IMR-90 (cell line): ENCODE measurements at regions not wholly inside any gene's neighbourhood (a gene's known extent, or its start where the extent isn't known, plus 50 kb on each side); places are given as distances from the start of the nearest gene placed in this dataset.

Source experiments
- ATAC-seq: fragments of 200-7000 bp; cut with Tn5 transposase; 2 replicates; pipeline ENCODE4 v1.9.1; 2020; ENCODE audit warnings: low read depth, mild to moderate bottlenecking, moderate library complexity
- BruUV-seq: library from RNA; stranded (reverse); fragments of 400-500 nt; replicated peaks from 2 replicates; lab custom pipeline; 2021; lab: Mats Ljungman, UMichigan
- CTCF ChIA-PET: fragments of 300-600 bp; formaldehyde crosslinking; extraction: SDS; loops from one replicate; lab custom pipeline; 2021; ENCODE audit warnings: antibody characterized with exemption; lab: Yijun Ruan, JAX
- POLR2A ChIA-PET: fragments of 300-600 bp; sonication (Branson Sonifier 250); formaldehyde crosslinking; loops from one replicate; lab custom pipeline; 2022; ENCODE audit warnings: antibody characterized with exemption; ENCODE audit not compliant: unreplicated experiment; lab: Charles Lee
- DNase-seq: peaks from one replicate; pipeline ENCODE4 v3.0.0; 2013
- H2AFZ ChIP-seq: replicated peaks from 2 replicates; pipeline ENCODE3; 2013; ENCODE audit warnings: low read length, mild to moderate bottlenecking; ENCODE audit not compliant: poor library complexity
- H2AK5ac ChIP-seq: 2 replicates; pipeline ENCODE4 v1.6.1; 2013; ENCODE audit warnings: low read depth, low read length, inconsistent platforms
- H2AK9ac ChIP-seq: replicated peaks from 2 replicates; pipeline ENCODE3; 2013; ENCODE audit warnings: mild to moderate bottlenecking, low read depth, low read length, moderate library complexity; ENCODE audit not compliant: poor library complexity
- H2BK120ac ChIP-seq: 2 replicates; pipeline ENCODE4 v1.6.1; 2013; ENCODE audit warnings: low read depth, low read length, inconsistent platforms
- H2BK15ac ChIP-seq: 3 replicates; pipeline ENCODE4 v1.6.1; 2013; ENCODE audit warnings: low read depth, low read length, inconsistent platforms
- H2BK20ac ChIP-seq: 2 replicates; pipeline ENCODE4 v1.6.1; 2013; ENCODE audit warnings: low read depth, mild to moderate bottlenecking, inconsistent platforms, low read length, moderate library complexity
- H2BK5ac ChIP-seq: 2 replicates; pipeline ENCODE4 v1.6.1; 2013; ENCODE audit warnings: mild to moderate bottlenecking, low read depth, low read length, inconsistent platforms; ENCODE audit not compliant: poor library complexity, severe bottlenecking
- H3K14ac ChIP-seq: replicated peaks from 2 replicates; pipeline ENCODE4 v1.6.1; 2013; ENCODE audit warnings: low read depth, low read length, inconsistent platforms
- H3K18ac ChIP-seq: 2 replicates; pipeline ENCODE4 v1.6.1; 2013; ENCODE audit warnings: low read depth, low read length, control low read depth
- H3K23ac ChIP-seq: 2 replicates; pipeline ENCODE4 v1.6.1; 2013; ENCODE audit warnings: low read depth, low read length, inconsistent platforms
- H3K27ac ChIP-seq: 2 replicates; pipeline ENCODE4 v1.5.1; 2013; ENCODE audit warnings: mild to moderate bottlenecking, control low read depth, low read length; ENCODE audit not compliant: insufficient read depth
- H3K27me3 ChIP-seq: 2 replicates; pipeline ENCODE4 v1.6.1; 2013; ENCODE audit warnings: low read length; ENCODE audit not compliant: control insufficient read depth, insufficient read depth
- H3K36me3 ChIP-seq: 2 replicates; pipeline ENCODE4 v1.6.1; 2013; ENCODE audit warnings: low read length, mixed read lengths; ENCODE audit not compliant: control insufficient read depth, insufficient read depth
- H3K4ac ChIP-seq: 2 replicates; pipeline ENCODE4 v1.6.1; 2013; ENCODE audit warnings: low read depth, low read length, inconsistent platforms
- H3K4me1 ChIP-seq: 2 replicates; pipeline ENCODE4 v1.6.1; 2013; ENCODE audit warnings: low read length, mixed read lengths; ENCODE audit not compliant: control insufficient read depth, insufficient read depth
- H3K4me2 ChIP-seq: 2 replicates; pipeline ENCODE4 v1.6.1; 2013; ENCODE audit warnings: low read depth, mild to moderate bottlenecking, control low read depth, low read length, moderate library complexity
- H3K4me3 ChIP-seq: 2 replicates; pipeline ENCODE4 v1.5.1; 2013; ENCODE audit warnings: low read depth, mild to moderate bottlenecking, control low read depth, low read length, moderate library complexity; ENCODE audit not compliant: insufficient read depth
- H3K56ac ChIP-seq: 2 replicates; pipeline ENCODE4 v1.6.1; 2013; ENCODE audit warnings: low read length, inconsistent platforms; ENCODE audit not compliant: insufficient read depth; ENCODE audit errors: extremely low read depth
- H3K79me1 ChIP-seq, 2 experiments: 2 replicates each; pipeline ENCODE4 v1.6.1; 2013; ENCODE audit warnings: low read length in 2 of 2, inconsistent platforms in 1 of 2, low read depth in 1 of 2
- H3K9ac ChIP-seq: 2 replicates; pipeline ENCODE4 v1.6.1; 2013; ENCODE audit warnings: low read depth, low read length, control low read depth
- H3K9me1 ChIP-seq: 2 replicates; pipeline ENCODE4 v1.6.1; 2013; ENCODE audit warnings: low read length, inconsistent platforms; ENCODE audit not compliant: insufficient read depth
- H3K9me3 ChIP-seq: 2 replicates; pipeline ENCODE4 v1.6.1; 2013; ENCODE audit warnings: low read length; ENCODE audit not compliant: control insufficient read depth, insufficient read depth
- H4K20me1 ChIP-seq: 2 replicates; pipeline ENCODE4 v1.6.1; 2013; ENCODE audit warnings: low read length, inconsistent platforms; ENCODE audit not compliant: insufficient read depth
- H4K5ac ChIP-seq: 2 replicates; pipeline ENCODE4 v1.6.1; 2013; ENCODE audit warnings: mild to moderate bottlenecking, low read depth, low read length, control low read depth
- H4K8ac ChIP-seq, 2 experiments: 2 replicates each; pipeline ENCODE4 v1.6.1; 2013; ENCODE audit warnings: low read depth in 2 of 2, low read length in 2 of 2, control low read depth in 1 of 2, inconsistent platforms in 1 of 2
- H4K91ac ChIP-seq: 2 replicates; pipeline ENCODE4 v1.6.1; 2013; ENCODE audit warnings: low read depth, low read length, inconsistent platforms; ENCODE audit not compliant: insufficient read depth
- BHLHE40 ChIP-seq: fragments of 150-350 bp; IDR thresholded peaks from 2 replicates; pipeline ENCODE4 v1.6.1; 2016; ENCODE audit warnings: mild to moderate bottlenecking, low read depth, low read length
- CEBPB ChIP-seq: IDR thresholded peaks from 2 replicates; pipeline ENCODE4 v1.6.1; 2012; ENCODE audit warnings: low read depth, low read length, improper control_type of control experiment
- CHD1 ChIP-seq: IDR thresholded peaks from 2 replicates; pipeline ENCODE4 v1.6.1; 2012; ENCODE audit warnings: low read depth, low read length, improper control_type of control experiment
- ELK1 ChIP-seq: fragments of 150-350 bp; IDR thresholded peaks from 2 replicates; pipeline ENCODE4 v1.6.1; 2016; ENCODE audit warnings: low read depth, mild to moderate bottlenecking, low read length, moderate library complexity, borderline replicate concordance
- FOS ChIP-seq: fragments of 150-350 bp; IDR thresholded peaks from 2 replicates; pipeline ENCODE4 v1.6.1; 2016; ENCODE audit warnings: low read depth, low read length
- MAFK ChIP-seq: IDR thresholded peaks from 2 replicates; pipeline ENCODE4 v1.6.1; 2012; ENCODE audit warnings: low read depth, low read length, improper control_type of control experiment
- MAZ ChIP-seq: IDR thresholded peaks from 2 replicates; pipeline ENCODE4 v1.6.1; 2012; ENCODE audit warnings: low read depth, mild to moderate bottlenecking, low read length, improper control_type of control experiment, moderate library complexity, borderline replicate concordance
- MXI1 ChIP-seq: IDR thresholded peaks from 2 replicates; pipeline ENCODE4 v1.6.1; 2012; ENCODE audit warnings: low read depth, mild to moderate bottlenecking, low read length, moderate library complexity, borderline replicate concordance
- NFE2L2 ChIP-seq: fragments of 150-350 bp; IDR thresholded peaks from 2 replicates; pipeline ENCODE4 v1.6.1; 2016; ENCODE audit warnings: low read depth, mild to moderate bottlenecking, low read length
- POLR2A ChIP-seq: IDR thresholded peaks from 2 replicates; pipeline ENCODE4 v1.6.1; 2012; ENCODE audit warnings: mild to moderate bottlenecking, low read depth, low read length
- RAD21 ChIP-seq: IDR thresholded peaks from 2 replicates; pipeline ENCODE4 v1.6.1; 2012; ENCODE audit warnings: low read length, improper control_type of control experiment
- RCOR1 ChIP-seq: IDR thresholded peaks from 2 replicates; pipeline ENCODE4 v1.6.1; 2012; ENCODE audit warnings: mild to moderate bottlenecking, low read length, improper control_type of control experiment; ENCODE audit not compliant: insufficient replicate concordance
- RFX5 ChIP-seq: IDR thresholded peaks from 2 replicates; pipeline ENCODE4 v1.8.0; 2012; ENCODE audit warnings: low read depth, mild to moderate bottlenecking, low read length, moderate library complexity
- SMC3 ChIP-seq: fragments of 150-350 bp; IDR thresholded peaks from 2 replicates; pipeline ENCODE4 v1.6.1; 2016; ENCODE audit warnings: low read depth, mild to moderate bottlenecking, antibody characterized with exemption, low read length, moderate library complexity
- USF2 ChIP-seq: fragments of 150-350 bp; IDR thresholded peaks from 2 replicates; pipeline ENCODE4 v1.6.1; 2017; ENCODE audit warnings: mild to moderate bottlenecking, antibody characterized with exemption, low read length, low read depth
- WGBS, 2 experiments: methylation state at CpG; one replicate each; pipeline versions ENCODE4 v1.1.5 to v1.1.7; 2013; ENCODE audit warnings: missing lambda C conversion rate in 2 of 2; ENCODE audit not compliant: insufficient read length in 1 of 2; ENCODE audit errors: extremely low coverage in 2 of 2; 5-methylcytosine and 5-hydroxymethylcytosine counted together
- dilution Hi-C: fragments of 300-500 bp; cut with HindIII; formaldehyde crosslinking; loops from one replicate; pipeline ENCODE4 v1.14.3; 2018; ENCODE audit warnings: low sequenced_read_pairs; ENCODE audit not compliant: unreplicated experiment
- in situ Hi-C: fragments of 300-500 bp; cut with MboI; formaldehyde crosslinking; loops from 3 replicates; pipeline ENCODE4 v1.14.3; 2019; ENCODE audit warnings: low sequenced_read_pairs, inconsistent platforms, mixed read lengths
- intact Hi-C: fragments of 100-400 bp; cut with micrococcal nuclease; formaldehyde crosslinking; loops from 2 replicates; pipeline ENCODE4 v1.10.0; 2022
- TF ChIP-seq, protein P1 (sequence below): conservative IDR thresholded peaks from 2 replicates; pipeline ENCODE4 v1.5.1; 2012; ENCODE audit warnings: mild to moderate bottlenecking, low read depth, low read length, improper control_type of control experiment

DNA sequence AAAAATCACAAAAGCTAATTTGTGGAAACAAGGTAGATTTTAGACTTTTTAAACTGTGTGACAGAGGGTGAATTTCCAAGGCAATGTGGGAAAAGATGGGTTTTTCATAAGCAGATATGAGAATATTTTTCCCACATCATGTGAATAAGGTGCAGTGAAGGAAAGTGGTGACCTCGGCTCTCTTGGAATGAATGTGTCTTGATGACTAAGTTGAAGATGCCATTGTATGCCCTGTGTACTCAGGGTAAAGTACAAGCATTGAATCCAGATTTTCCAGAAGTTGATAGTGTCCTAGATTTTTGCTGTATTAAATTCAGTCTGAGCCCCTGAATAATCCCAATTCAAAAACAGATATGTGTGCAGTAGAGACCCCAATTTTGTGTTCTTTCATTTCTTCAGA lies 442.6 kb upstream of the ADGRL2 start:
- no peaks in the 10 kb centered on the region for H3K4me1 ChIP-seq
- H4K8ac ChIP-seq, result no peak overlapping the region
- H3K23ac ChIP-seq, result no peak overlapping the region
- in situ Hi-C loops (no loop called here), dilution Hi-C loops (no loop called here), intact Hi-C loops (no loop called here)
- no peak overlapping the region for H2AK9ac ChIP-seq
- no peak overlapping the region for H2BK120ac ChIP-seq
- H3K79me1 ChIP-seq, result no peaks in the 10 kb centered on the region
- TF ChIP-seq FOS (no peak), CEBPB (no peak), CHD1 (no peak), RFX5 (no peak), ELK1 (no peak), RAD21 (no peak), MXI1 (no peak), POLR2A (no peak), SMC3 (no peak), RCOR1 (no peak), USF2 (no peak), MAFK (no peak), MAZ (no peak), NFE2L2 (no peak), BHLHE40 (no peak)
- TF ChIP-seq, protein P1, sequence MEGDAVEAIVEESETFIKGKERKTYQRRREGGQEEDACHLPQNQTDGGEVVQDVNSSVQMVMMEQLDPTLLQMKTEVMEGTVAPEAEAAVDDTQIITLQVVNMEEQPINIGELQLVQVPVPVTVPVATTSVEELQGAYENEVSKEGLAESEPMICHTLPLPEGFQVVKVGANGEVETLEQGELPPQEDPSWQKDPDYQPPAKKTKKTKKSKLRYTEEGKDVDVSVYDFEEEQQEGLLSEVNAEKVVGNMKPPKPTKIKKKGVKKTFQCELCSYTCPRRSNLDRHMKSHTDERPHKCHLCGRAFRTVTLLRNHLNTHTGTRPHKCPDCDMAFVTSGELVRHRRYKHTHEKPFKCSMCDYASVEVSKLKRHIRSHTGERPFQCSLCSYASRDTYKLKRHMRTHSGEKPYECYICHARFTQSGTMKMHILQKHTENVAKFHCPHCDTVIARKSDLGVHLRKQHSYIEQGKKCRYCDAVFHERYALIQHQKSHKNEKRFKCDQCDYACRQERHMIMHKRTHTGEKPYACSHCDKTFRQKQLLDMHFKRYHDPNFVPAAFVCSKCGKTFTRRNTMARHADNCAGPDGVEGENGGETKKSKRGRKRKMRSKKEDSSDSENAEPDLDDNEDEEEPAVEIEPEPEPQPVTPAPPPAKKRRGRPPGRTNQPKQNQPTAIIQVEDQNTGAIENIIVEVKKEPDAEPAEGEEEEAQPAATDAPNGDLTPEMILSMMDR, result no peak
- no peak overlapping the region for H2BK15ac ChIP-seq
- H3K9me1 ChIP-seq, result no peaks in the 10 kb centered on the region
- no peak overlapping the region for H3K4me2 ChIP-seq
- H2AK5ac ChIP-seq, result no peak overlapping the region
- no peak overlapping the region for H3K4me3 ChIP-seq
- CTCF ChIA-PET, result no interaction called here
- POLR2A ChIA-PET, result no interaction called here
- H3K14ac ChIP-seq, result no peak overlapping the region
- ATAC-seq, result no peak
- H2AFZ ChIP-seq, result no peak overlapping the region
- H3K4ac ChIP-seq, result no peak overlapping the region
- H3K9me3 ChIP-seq, result no peaks in the 10 kb centered on the region
- no peaks in the 10 kb centered on the region for H3K27me3 ChIP-seq
- no peak overlapping the region for H4K5ac ChIP-seq
- no peak overlapping the region for H3K27ac ChIP-seq
- no peaks in the 10 kb centered on the region for H3K36me3 ChIP-seq
- peak; percentile 0 for DNase-seq
- H3K9ac ChIP-seq, result no peak overlapping the region
- no TSS peak for BruUV-seq
- no peak overlapping the region for H3K56ac ChIP-seq
- no peak overlapping the region for H2BK5ac ChIP-seq
- no CpG with 5 or more reads among the region's 1 CpG for WGBS, 2 experiments
- no peak overlapping the region for H4K91ac ChIP-seq
- H3K18ac ChIP-seq, result no peak overlapping the region
- no peaks in the 10 kb centered on the region for H4K20me1 ChIP-seq
- H2BK20ac ChIP-seq, result no peak overlapping the region
